Stimulated activated memory B cell treated with anti-CD40 and anti-IgM and Interleukin-4, amounts not matched to agents 10 μg/mL and 1 μg/mL and 100 μg/mL, for 72 hours (primary cell): ENCODE measurements at regions not wholly inside any gene's neighbourhood (a gene's known extent, or its start where the extent isn't known, plus 50 kb on each side); places are given as distances from the start of the nearest gene placed in this dataset.
"Not testable (repeated sequence)": the region's sequence is repeated elsewhere in the genome, so short reads cannot be mapped to it uniquely, and the experiment has no call there.

ENCODE experiments used
- ATAC-seq: fragments of 150-1000 bp; cut with Tn5 transposase; 2 replicates; pipeline ENCODE4 v1.10.0; 2021
- H3K27ac Mint-ChIP-seq: one replicate; pipeline ENCODE4 v1.8.0; 2022; ENCODE audit warnings: mild to moderate bottlenecking, mixed read lengths
- H3K27me3 Mint-ChIP-seq: one replicate; pipeline ENCODE4 v1.8.0; 2022; ENCODE audit warnings: mixed read lengths
- H3K36me3 Mint-ChIP-seq: one replicate; pipeline ENCODE4 v1.8.0; 2022; ENCODE audit warnings: mixed read lengths
- H3K4me1 Mint-ChIP-seq: one replicate; pipeline ENCODE4 v1.8.0; 2022; ENCODE audit warnings: mixed read lengths
- H3K4me3 Mint-ChIP-seq: one replicate; pipeline ENCODE4 v1.8.0; 2022; ENCODE audit warnings: mild to moderate bottlenecking, moderate library complexity, mixed read lengths
- H3K9me3 Mint-ChIP-seq: one replicate; pipeline ENCODE4 v1.8.0; 2022; ENCODE audit warnings: mixed read lengths

DNA sequence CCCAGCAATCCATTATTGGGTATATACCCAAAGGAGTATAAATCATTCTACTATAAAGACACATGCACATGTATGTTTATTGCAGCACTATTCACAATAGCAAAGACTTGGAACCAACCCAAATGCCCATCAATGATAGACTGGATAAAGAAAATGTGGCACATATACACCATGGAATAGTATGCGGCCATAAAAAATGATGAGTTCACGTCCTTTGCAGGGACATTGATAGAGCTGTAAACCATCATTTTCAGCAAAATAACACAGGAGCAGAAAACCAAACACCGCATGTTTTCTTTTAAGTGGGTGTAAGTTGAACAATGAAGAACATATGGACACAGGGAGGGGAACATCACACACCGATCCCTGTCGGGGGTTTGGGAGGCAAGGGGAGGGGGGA lies 56.7 kb downstream of the PALS2 start:
- not testable (repeated sequence) for H3K27ac Mint-ChIP-seq, H3K4me3 Mint-ChIP-seq, H3K27me3 Mint-ChIP-seq, ATAC-seq, H3K4me1 Mint-ChIP-seq
- Mint-ChIP-seq H3K9me3 (peaks cover 13% of the 10 kb centered on the region), H3K36me3 (peaks cover 64% of the 10 kb centered on the region)

GRCh38 chr7:24630596-24630995 lies 57.3 kb downstream of the PALS2 start:
- Mint-ChIP-seq H3K4me1 (no peaks in the 10 kb centered on the region), H3K27me3 (no peaks in the 10 kb centered on the region), H3K4me3 (no peak overlapping the region), H3K9me3 (peaks cover 13% of the 10 kb centered on the region), H3K36me3 (peaks cover 60% of the 10 kb centered on the region), H3K27ac (no peak overlapping the region)
- ATAC-seq, result no peak

GRCh38 chr7:24637021-24637420 lies 63.8 kb downstream of the PALS2 start:
- Mint-ChIP-seq H3K4me3 (no peak overlapping the region), H3K36me3 (peaks cover 28% of the 10 kb centered on the region), H3K4me1 (no peaks in the 10 kb centered on the region), H3K27ac (no peak overlapping the region), H3K9me3 (no peaks in the 10 kb centered on the region), H3K27me3 (no peaks in the 10 kb centered on the region)
- no peak for ATAC-seq

GRCh38 chr7:24637706-24638105 lies 64.5 kb downstream of the PALS2 start:
- H3K27me3 Mint-ChIP-seq, result no peaks in the 10 kb centered on the region
- peaks cover 29% of the 10 kb centered on the region for H3K36me3 Mint-ChIP-seq
- no peaks in the 10 kb centered on the region for H3K4me1 Mint-ChIP-seq
- no peaks in the 10 kb centered on the region for H3K9me3 Mint-ChIP-seq
- ATAC-seq, result no peak
- H3K4me3 Mint-ChIP-seq, result no peak overlapping the region
- no peak overlapping the region for H3K27ac Mint-ChIP-seq

- H3K4me1 Mint-ChIP-seq, result peaks cover 18% of the 10 kb centered on the region
- not testable (repeated sequence) for H3K27ac Mint-ChIP-seq
Observed at GRCh38 chr7:24644567-24644966, 71.3 kb downstream of the PALS2 start.

More at GRCh38 chr7:24644567-24644966, 71.3 kb downstream of the PALS2 start:
- peak; percentile 45 for ATAC-seq
- not testable (repeated sequence) for H3K9me3 Mint-ChIP-seq, H3K4me3 Mint-ChIP-seq, H3K27me3 Mint-ChIP-seq
- H3K36me3 Mint-ChIP-seq, result peaks cover 54% of the 10 kb centered on the region
